Karpas-422 (cell line): ENCODE measurements at regions not wholly inside any gene's neighbourhood (a gene's known extent, or its start where the extent isn't known, plus 50 kb on each side); places are given as distances from the start of the nearest gene placed in this dataset.

Source experiments
- DNase-seq: peaks from one replicate; pipeline ENCODE4 v3.0.0-alpha.2; 2015
- H2AFZ ChIP-seq: fragments of 200-600 bp; sonication (generic); 2 replicates; pipeline ENCODE4 v1.6.1; 2014; ENCODE audit warnings: antibody characterized with exemption, low read length, mixed read lengths
- H3K27ac ChIP-seq: fragments of 200-600 bp; sonication (generic); 2 replicates; pipeline ENCODE4 v1.5.1; 2014; ENCODE audit warnings: mild to moderate bottlenecking, low read length, moderate library complexity
- H3K27me3 ChIP-seq: fragments of 200-600 bp; sonication (generic); 2 replicates; pipeline ENCODE4 v1.6.1; 2014; ENCODE audit warnings: low read length, mixed read lengths
- H3K36me3 ChIP-seq: fragments of 200-600 bp; sonication (generic); 2 replicates; pipeline ENCODE4 v1.6.1; 2014; ENCODE audit warnings: low read length, mixed read lengths; ENCODE audit not compliant: insufficient read depth
- H3K4me1 ChIP-seq: fragments of 200-600 bp; sonication (generic); 2 replicates; pipeline ENCODE4 v1.6.1; 2014; ENCODE audit warnings: mild to moderate bottlenecking, low read length, mixed read lengths
- H3K4me2 ChIP-seq: fragments of 200-600 bp; sonication (generic); 2 replicates; pipeline ENCODE4 v1.6.1; 2014; ENCODE audit warnings: low read length, low read depth, mild to moderate bottlenecking; ENCODE audit not compliant: poor library complexity, severe bottlenecking
- H3K4me3 ChIP-seq: fragments of 200-600 bp; sonication (generic); 2 replicates; pipeline ENCODE4 v1.5.1; 2014; ENCODE audit warnings: mild to moderate bottlenecking, antibody characterized with exemption, low read length, mixed read lengths
- H3K79me2 ChIP-seq: fragments of 200-600 bp; sonication (generic); 2 replicates; pipeline ENCODE4 v1.6.1; 2014; ENCODE audit warnings: mild to moderate bottlenecking, low read length, mixed read lengths
- H3K9ac ChIP-seq: fragments of 200-600 bp; sonication (generic); 2 replicates; pipeline ENCODE4 v1.6.0; 2014; ENCODE audit warnings: low read length
- H3K9me2 ChIP-seq: fragments of 200-600 bp; sonication (generic), shearing (Covaris generic); replicated peaks from 2 replicates; pipeline ENCODE4 v1.6.0; 2014; ENCODE audit warnings: mild to moderate bottlenecking, low read length, moderate library complexity; ENCODE audit not compliant: insufficient read depth
- H3K9me3 ChIP-seq: fragments of 300-700, 200-600 bp; sonication (generic); 2 replicates; pipeline ENCODE4 v1.6.1; 2014; ENCODE audit warnings: low read length, mixed read lengths
- H4K20me1 ChIP-seq: fragments of 200-600 bp; sonication (generic); 2 replicates; pipeline ENCODE4 v1.6.1; 2014; ENCODE audit warnings: mild to moderate bottlenecking, antibody characterized with exemption, low read length, low read depth; ENCODE audit not compliant: insufficient read depth

DNA sequence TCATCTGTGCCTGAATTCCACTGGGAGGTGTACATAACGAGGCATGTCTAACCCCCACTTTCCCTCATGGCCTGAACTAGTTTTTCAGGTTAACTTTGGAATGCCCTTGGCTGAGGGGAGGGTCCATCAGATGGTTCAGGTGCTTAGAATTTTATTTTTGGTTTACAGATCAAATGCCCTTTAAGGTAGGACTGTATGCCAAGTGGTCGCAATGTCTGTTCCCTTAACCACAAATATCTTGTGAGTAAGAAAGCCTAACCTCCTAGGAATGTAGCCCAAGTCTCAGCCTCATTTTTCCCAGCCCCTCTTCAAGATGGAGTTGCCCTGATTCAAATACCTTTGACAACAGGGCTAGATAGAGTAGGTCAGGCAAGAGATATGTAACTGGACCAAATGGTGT, 78.4 kb downstream of the RNASET2 start:
- Histone ChIP-seq H3K9ac (no peak overlapping the region), H2AFZ (no peak overlapping the region)

DNA sequence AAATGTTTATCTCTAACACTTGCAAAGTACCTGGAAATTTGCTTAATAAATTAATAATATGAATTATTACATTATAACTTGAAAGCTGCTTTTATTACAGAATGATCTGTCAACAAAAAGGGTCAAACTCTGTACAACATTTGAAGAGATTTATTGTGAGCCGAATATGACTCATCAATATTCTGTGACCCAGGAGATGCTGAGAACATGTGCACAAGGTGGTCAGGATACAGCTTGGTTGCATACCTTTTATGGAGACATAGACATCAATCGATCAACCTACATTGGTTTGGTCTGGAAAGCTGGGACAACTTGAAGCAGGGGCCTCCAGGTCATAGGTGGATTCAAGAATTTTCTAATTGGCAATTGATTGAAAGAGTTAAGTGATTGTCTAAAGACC, 79.0 kb downstream of the RNASET2 start:
- Histone ChIP-seq H3K36me3 (no peaks in the 10 kb centered on the region), H3K9me3 (no peaks in the 10 kb centered on the region), H3K79me2 (no peaks in the 10 kb centered on the region), H3K27ac (no peak overlapping the region), H3K4me3 (no peak overlapping the region), H3K4me1 (no peaks in the 10 kb centered on the region), H2AFZ (no peak overlapping the region), H3K4me2 (no peak overlapping the region), H3K27me3 (no peaks in the 10 kb centered on the region), H3K9me2 (no peaks in the 10 kb centered on the region), H3K9ac (no peak overlapping the region), H4K20me1 (no peaks in the 10 kb centered on the region)
- DNase-seq: no peak

More for the DNA sequence above, 78.4 kb downstream of the RNASET2 start:
- H3K79me2 ChIP-seq: no peaks in the 10 kb centered on the region
- H3K9me2 ChIP-seq: no peaks in the 10 kb centered on the region
- no peaks in the 10 kb centered on the region for H3K4me1 ChIP-seq
- 0 out of 2 replicates have a peak, but pooled peaks cover 2% of the 10 kb centered on the region for H3K27me3 ChIP-seq
- no peak overlapping the region for H3K4me3 ChIP-seq
- H3K27ac ChIP-seq: no peak overlapping the region
- no peaks in the 10 kb centered on the region for H4K20me1 ChIP-seq
- no peak for DNase-seq
- no peaks in the 10 kb centered on the region for H3K36me3 ChIP-seq
- no peaks in the 10 kb centered on the region for H3K9me3 ChIP-seq
- H3K4me2 ChIP-seq: no peak overlapping the region

DNA sequence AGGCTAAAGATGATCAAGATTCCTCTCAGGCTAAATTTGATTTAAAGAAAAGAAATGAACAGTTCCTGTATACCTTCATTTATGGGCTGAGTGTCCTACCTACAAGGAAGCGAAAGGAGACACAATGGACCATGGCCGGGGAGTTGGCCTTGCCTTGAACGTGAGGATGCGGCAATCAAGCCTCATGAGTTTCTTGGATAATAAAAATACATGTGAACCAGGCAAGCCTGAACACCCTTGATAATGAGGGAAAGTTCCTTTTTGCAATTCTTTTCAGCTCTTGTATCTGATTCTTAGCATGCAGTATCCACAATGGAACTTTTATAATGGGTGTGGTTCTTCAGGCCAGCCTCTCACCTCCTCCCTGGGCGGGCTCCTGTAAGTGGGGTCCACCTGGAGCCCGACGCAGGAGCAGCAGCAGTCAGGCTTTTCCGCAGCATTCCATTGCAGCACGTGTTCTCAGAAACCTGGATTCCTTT, 83.8 kb downstream of the RNASET2 start:
- Histone ChIP-seq H4K20me1 (no peaks in the 10 kb centered on the region), H3K36me3 (no peaks in the 10 kb centered on the region), H3K4me1 (no peaks in the 10 kb centered on the region), H3K9me2 (no peaks in the 10 kb centered on the region), H3K4me2 (no peak overlapping the region), H3K79me2 (no peaks in the 10 kb centered on the region), H3K9me3 (no peaks in the 10 kb centered on the region), H2AFZ (no peak overlapping the region), H3K4me3 (no peak overlapping the region), H3K27ac (no peak overlapping the region), H3K27me3 (no peaks in the 10 kb centered on the region), H3K9ac (no peak overlapping the region)
- no peak for DNase-seq

DNA sequence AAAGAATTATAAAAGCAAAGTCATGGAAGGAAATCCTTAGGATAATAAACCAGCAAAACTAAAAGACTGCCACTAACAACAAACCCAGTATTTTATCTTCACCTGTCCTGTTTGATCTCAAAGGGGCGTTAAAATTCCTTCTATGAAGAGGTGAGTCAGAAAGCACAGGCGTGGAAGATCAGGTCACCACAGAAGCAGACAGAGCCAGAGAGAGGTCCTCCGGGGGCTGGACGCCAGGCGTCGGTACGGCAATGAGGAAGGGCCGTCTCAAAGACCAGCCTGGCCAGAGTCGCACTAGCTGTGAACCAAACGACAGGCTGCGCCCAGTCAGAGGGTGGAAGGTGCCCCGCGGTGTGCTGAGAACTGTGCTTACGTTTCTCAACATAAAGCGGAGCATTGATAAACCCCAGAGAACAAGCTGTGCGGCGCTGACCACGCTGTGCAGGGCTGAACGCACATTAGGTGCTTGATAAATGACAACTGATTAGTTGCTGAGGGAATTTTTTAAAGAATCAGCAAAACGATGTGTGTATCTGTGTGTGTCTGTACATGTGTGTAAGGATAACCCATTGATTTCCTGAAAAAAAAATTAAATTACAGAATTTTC, 85.6 kb downstream of the RNASET2 start:
- no peak overlapping the region for H3K4me2 ChIP-seq
- no peak overlapping the region for H2AFZ ChIP-seq

DNA sequence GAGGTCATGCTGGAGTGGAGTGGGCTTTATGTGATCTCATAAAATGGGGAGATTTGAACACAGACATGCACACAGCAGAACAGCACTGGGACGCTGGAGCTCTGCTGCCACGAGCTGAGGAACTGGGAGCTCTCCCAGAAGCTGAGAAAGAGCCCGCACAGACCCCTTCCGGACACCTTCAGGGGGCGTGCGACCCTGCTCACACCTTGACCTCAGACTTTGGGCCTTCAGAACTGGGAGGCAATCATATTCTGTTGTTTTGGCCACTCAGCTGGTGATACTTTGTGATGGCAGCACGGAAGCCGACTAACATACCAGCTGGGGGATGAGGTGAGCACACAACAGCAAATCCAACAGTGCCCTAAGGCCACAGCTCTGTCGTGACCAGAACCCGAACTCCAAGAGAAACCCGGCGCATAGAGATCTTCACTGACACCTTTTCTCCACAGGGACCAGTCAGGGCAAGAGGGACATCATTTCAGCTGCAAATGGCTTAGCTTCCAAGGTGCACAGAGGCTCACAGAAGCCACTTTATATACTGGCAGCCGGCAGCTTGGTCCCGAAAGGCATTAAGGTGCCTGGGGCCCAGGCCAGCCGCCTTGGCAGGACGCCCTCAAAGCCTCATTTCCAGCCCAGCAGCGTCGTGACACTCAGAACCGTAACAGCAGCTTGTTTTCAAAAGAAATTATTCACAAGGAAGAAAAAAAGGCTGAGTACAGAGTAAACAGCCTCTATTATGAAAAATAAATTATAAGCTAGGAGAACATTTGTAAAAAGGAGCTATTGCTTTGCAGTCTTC, 89.3 kb downstream of the RNASET2 start:
- no peak for DNase-seq
- no peaks in the 10 kb centered on the region for H3K9me3 ChIP-seq

More for the DNA sequence above, 85.6 kb downstream of the RNASET2 start:
- Histone ChIP-seq H3K4me3 (no peak overlapping the region), H3K27ac (no peak overlapping the region), H3K9me2 (no peaks in the 10 kb centered on the region), H3K79me2 (no peaks in the 10 kb centered on the region), H4K20me1 (no peaks in the 10 kb centered on the region), H3K36me3 (no peaks in the 10 kb centered on the region), H3K27me3 (no peaks in the 10 kb centered on the region), H3K9ac (no peak overlapping the region), H3K4me1 (no peaks in the 10 kb centered on the region), H3K9me3 (no peaks in the 10 kb centered on the region)
- DNase-seq: no peak

DNA sequence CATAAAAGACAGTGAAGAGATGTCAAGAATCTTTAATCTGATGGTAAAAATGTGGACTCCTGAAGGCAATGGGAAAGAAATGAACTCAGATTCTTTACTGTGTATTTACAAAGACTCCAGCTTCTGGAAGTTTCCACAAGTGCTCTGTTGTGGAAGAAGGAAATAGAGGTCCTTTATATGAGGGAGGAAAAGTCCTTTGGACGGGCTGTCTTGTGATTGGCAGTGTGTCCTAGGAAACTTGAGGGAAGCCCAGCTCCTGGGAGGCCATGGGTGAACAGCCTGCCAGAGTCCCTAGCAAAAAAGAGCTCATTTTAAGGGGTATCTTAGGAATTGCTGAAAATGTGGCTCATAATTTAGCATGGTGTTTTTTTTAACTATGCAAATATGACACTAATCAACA, 92.0 kb downstream of the RNASET2 start:
- Histone ChIP-seq H3K9me3 (no peaks in the 10 kb centered on the region), H3K9me2 (no peaks in the 10 kb centered on the region), H2AFZ (no peak overlapping the region), H3K36me3 (no peaks in the 10 kb centered on the region), H3K4me3 (no peak overlapping the region), H3K4me2 (no peak overlapping the region), H3K27ac (no peak overlapping the region), H3K9ac (no peak overlapping the region), H3K27me3 (no peaks in the 10 kb centered on the region), H4K20me1 (no peaks in the 10 kb centered on the region), H3K4me1 (no peaks in the 10 kb centered on the region), H3K79me2 (no peaks in the 10 kb centered on the region)
- DNase-seq: no peak

More for the DNA sequence above, 89.3 kb downstream of the RNASET2 start:
- no peaks in the 10 kb centered on the region for H3K79me2 ChIP-seq
- H2AFZ ChIP-seq: no peak overlapping the region
- H3K27me3 ChIP-seq: no peaks in the 10 kb centered on the region
- no peak overlapping the region for H3K9ac ChIP-seq
- no peak overlapping the region for H3K27ac ChIP-seq
- H3K4me1 ChIP-seq: no peaks in the 10 kb centered on the region
- H4K20me1 ChIP-seq: no peaks in the 10 kb centered on the region
- H3K4me2 ChIP-seq: no peak overlapping the region
- H3K36me3 ChIP-seq: no peaks in the 10 kb centered on the region
- H3K4me3 ChIP-seq: no peak overlapping the region
- H3K9me2 ChIP-seq: no peaks in the 10 kb centered on the region

DNA sequence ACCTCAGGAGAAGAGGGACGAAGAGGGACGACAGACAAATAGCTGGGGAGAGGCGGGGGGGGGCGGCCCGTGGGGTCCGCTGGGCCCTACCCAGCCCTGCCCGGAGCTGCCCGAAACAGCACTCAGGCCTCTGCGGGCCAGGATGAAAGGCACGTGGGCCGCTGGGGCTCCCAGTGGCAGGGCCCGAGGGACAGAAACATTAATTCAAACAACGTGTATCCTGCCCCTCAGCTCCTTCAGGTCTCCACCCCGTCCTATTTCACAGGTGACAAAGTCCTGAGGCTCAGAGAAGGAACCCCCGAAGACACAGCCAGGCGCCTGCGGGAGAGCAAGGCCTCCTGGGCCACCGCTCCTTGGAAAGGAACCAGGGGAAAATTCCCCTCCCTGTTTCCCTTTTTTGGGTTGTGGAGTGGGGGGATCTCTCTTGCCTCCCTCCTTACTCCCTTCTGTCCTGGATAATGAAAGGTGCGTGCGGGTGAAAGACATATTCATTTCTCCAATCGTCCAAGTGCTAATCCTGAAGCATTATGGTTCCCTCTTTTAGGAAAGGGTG, 93.3 kb downstream of the RNASET2 start:
- no peaks in the 10 kb centered on the region for H3K9me3 ChIP-seq
- H3K4me3 ChIP-seq: no peak overlapping the region
- no peaks in the 10 kb centered on the region for H3K36me3 ChIP-seq
- H2AFZ ChIP-seq: no peak overlapping the region
- no peak overlapping the region for H3K9ac ChIP-seq
- no peaks in the 10 kb centered on the region for H3K9me2 ChIP-seq
- no peak for DNase-seq
- no peaks in the 10 kb centered on the region for H3K27me3 ChIP-seq
- no peaks in the 10 kb centered on the region for H3K79me2 ChIP-seq
- H3K27ac ChIP-seq: no peak overlapping the region
- no peak overlapping the region for H3K4me2 ChIP-seq
- no peaks in the 10 kb centered on the region for H3K4me1 ChIP-seq
- no peaks in the 10 kb centered on the region for H4K20me1 ChIP-seq

DNA sequence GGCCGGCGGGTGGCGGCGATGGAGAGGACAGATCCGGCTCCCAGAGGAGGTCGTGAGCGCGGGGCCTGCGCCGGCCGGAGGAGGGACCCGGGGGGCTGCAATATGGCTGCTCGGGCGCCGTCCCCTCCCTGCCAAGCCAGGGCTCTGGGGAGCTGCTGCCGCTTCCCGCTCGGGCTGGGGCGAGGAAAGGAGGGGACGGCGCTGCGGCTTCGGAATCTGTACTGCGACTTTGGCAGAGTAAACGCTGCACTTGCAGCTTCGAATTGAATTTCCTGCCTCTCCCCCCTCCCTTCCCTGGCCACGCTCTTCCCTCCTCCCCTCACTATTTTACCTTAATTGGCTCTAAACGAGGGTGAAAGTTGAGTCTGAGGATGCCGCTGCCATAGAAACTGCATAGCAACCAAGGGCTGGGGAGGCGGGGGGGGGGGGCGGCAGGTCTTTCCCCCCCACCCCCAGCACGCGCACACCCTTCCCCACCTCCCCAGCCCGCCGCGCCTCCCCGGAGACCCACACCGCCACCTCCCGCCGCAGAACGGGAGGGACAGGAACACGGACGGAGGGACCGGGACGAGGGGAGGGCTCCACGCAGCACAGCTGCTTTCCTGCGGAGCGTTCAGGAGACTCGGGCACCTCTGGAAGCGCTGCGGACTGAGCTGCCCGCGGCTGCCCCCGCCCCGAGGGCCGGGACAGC, 93.9 kb downstream of the RNASET2 start:
- no peak for DNase-seq
- Histone ChIP-seq H3K27me3 (no peaks in the 10 kb centered on the region), H3K27ac (no peak overlapping the region)

More for the DNA sequence above, 93.9 kb downstream of the RNASET2 start:
- H3K36me3 ChIP-seq: no peaks in the 10 kb centered on the region
- no peak overlapping the region for H2AFZ ChIP-seq
- no peaks in the 10 kb centered on the region for H3K4me1 ChIP-seq
- H4K20me1 ChIP-seq: no peaks in the 10 kb centered on the region
- no peak overlapping the region for H3K9ac ChIP-seq
- H3K79me2 ChIP-seq: no peaks in the 10 kb centered on the region
- no peak overlapping the region for H3K4me2 ChIP-seq
- no peaks in the 10 kb centered on the region for H3K9me3 ChIP-seq
- no peaks in the 10 kb centered on the region for H3K9me2 ChIP-seq
- H3K4me3 ChIP-seq: no peak overlapping the region
